Central memory CD8-positive, alpha-beta T cell (primary cell): ENCODE measurements at regions not wholly inside any gene's neighbourhood (a gene's known extent, or its start where the extent isn't known, plus 50 kb on each side); places are given as distances from the start of the nearest gene placed in this dataset.

Experiments used
- ATAC-seq: fragments of 150-1000 bp; cut with Tn5 transposase; replicated peaks from 2 replicates; pipeline ENCODE4 v1.10.0; 2022; ENCODE audit warnings: mild to moderate bottlenecking, moderate FRiP score, moderate number of reproducible peaks; ENCODE audit not compliant: poor library complexity, severe bottlenecking; ENCODE audit errors: extremely low read depth
- DNase-seq, 2 donors: peaks; one replicate each; pipeline ENCODE4 v3.0.0; 2021; ENCODE audit warnings: low spot score in 2 of 2
- H3K27ac Mint-ChIP-seq: one replicate; pipeline ENCODE4 v1.8.0; 2022; ENCODE audit warnings: low read depth, mild to moderate bottlenecking, moderate library complexity, mixed read lengths
- H3K27me3 Mint-ChIP-seq: one replicate; pipeline ENCODE4 v1.8.0; 2022; ENCODE audit warnings: mixed read lengths
- H3K36me3 Mint-ChIP-seq: one replicate; pipeline ENCODE4 v1.8.0; 2022; ENCODE audit warnings: mild to moderate bottlenecking, moderate library complexity, mixed read lengths; ENCODE audit not compliant: insufficient read depth
- H3K4me1 Mint-ChIP-seq: one replicate; pipeline ENCODE4 v1.8.0; 2022; ENCODE audit warnings: mixed read lengths
- H3K4me3 Mint-ChIP-seq: one replicate; pipeline ENCODE4 v1.8.0; 2022; ENCODE audit warnings: mild to moderate bottlenecking, moderate library complexity, mixed read lengths
- H3K9me3 Mint-ChIP-seq: one replicate; pipeline ENCODE4 v1.8.0; 2022; ENCODE audit warnings: mixed read lengths

DNA sequence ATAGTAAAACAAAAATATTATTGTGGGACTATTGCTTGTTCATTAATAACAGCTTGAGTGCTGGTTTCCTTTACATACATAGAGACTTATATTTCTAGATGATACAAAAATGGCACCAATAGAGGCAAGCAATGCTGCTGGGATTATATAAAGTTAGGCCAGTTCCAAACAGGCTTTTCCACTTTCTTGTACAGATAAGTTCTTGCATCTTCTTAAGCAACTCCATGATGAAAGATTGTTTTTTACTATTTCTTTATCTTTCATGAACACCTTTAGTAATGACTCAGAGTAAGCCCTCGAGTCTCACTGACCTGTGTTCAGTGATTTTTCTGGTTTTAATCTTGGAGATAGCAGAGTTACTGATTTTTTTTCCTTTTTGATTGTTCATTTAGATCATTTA is 324.4 kb downstream of the PRR16 start:
- no peak overlapping the region for H3K27ac Mint-ChIP-seq
- H3K36me3 Mint-ChIP-seq: no peaks in the 10 kb centered on the region
- DNase-seq (no peak), ATAC-seq (no peak)
- H3K9me3 Mint-ChIP-seq: peaks cover 19% of the 10 kb centered on the region
- no peak overlapping the region for H3K4me3 Mint-ChIP-seq
- no peaks in the 10 kb centered on the region for H3K27me3 Mint-ChIP-seq
- no peaks in the 10 kb centered on the region for H3K4me1 Mint-ChIP-seq

GRCh38 chr5:120789918-120790317 is 325.8 kb downstream of the PRR16 start:
- no peak for DNase-seq
- no peaks in the 10 kb centered on the region for H3K4me1 Mint-ChIP-seq
- H3K9me3 Mint-ChIP-seq: peaks cover 10% of the 10 kb centered on the region
- H3K4me3 Mint-ChIP-seq: no peak overlapping the region
- H3K27me3 Mint-ChIP-seq: no peaks in the 10 kb centered on the region
- ATAC-seq: no peak
- no peak overlapping the region for H3K27ac Mint-ChIP-seq
- no peaks in the 10 kb centered on the region for H3K36me3 Mint-ChIP-seq

- DNase-seq (no peak), ATAC-seq (no peak)
- no peaks in the 10 kb centered on the region for H3K4me1 Mint-ChIP-seq
- H3K9me3 Mint-ChIP-seq: peaks cover 10% of the 10 kb centered on the region
- H3K4me3 Mint-ChIP-seq: no peak overlapping the region
- no peaks in the 10 kb centered on the region for H3K36me3 Mint-ChIP-seq
- no peaks in the 10 kb centered on the region for H3K27me3 Mint-ChIP-seq
- H3K27ac Mint-ChIP-seq: no peak overlapping the region
Observed at GRCh38 chr5:120790339-120790738, 326.2 kb downstream of the PRR16 start.

DNA sequence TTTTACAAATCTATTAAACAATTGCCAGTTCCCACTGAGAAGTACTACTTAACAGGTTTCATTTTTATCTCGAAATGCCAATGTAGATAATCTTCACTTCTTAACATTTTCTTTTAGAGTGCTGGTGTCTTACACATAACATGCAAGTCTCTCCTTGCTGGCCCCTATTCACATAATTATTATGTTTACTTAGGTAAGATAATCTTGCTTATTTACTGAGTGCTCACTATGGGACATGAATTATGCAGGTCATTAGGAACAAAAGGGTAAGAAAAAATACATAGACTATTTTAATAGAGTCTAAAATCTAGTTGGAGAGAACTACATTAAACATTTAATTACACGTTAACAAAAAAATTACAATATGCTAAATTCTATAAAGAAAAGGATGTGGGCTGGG is 328.4 kb downstream of the PRR16 start:
- Mint-ChIP-seq H3K4me3 (no peak overlapping the region), H3K27me3 (no peaks in the 10 kb centered on the region), H3K36me3 (no peaks in the 10 kb centered on the region), H3K4me1 (no peaks in the 10 kb centered on the region), H3K27ac (no peak overlapping the region), H3K9me3 (peaks cover 10% of the 10 kb centered on the region)
- ATAC-seq (no peak), DNase-seq (no peak)

- Mint-ChIP-seq H3K4me1 (no peaks in the 10 kb centered on the region), H3K27me3 (no peaks in the 10 kb centered on the region), H3K27ac (no peak overlapping the region), H3K9me3 (peaks cover 10% of the 10 kb centered on the region), H3K36me3 (no peaks in the 10 kb centered on the region), H3K4me3 (no peak overlapping the region)
- ATAC-seq (no peak), DNase-seq (no peak)
Observed at GRCh38 chr5:120794121-120794520, 330.0 kb downstream of the PRR16 start.

DNA sequence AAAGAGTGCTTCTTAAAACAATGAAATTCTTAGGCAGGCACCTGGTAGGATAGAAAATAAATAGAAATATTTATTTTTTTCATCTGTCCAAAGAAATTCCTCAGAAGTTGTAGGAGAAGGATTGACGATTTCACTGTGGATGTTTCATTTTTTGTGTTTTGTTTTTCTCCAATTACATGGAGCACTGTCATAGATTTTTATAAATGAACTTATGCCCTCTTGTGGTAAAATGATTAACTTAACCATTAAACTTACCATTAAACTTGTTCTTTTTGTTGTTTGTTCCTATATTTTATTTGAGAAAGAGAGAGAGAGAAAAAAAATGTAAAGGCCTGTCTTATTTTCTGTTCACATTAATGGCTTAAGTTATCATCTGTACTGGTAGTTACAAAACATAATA is 339.2 kb downstream of the PRR16 start:
- H3K4me3 Mint-ChIP-seq: no peak overlapping the region
- no peak overlapping the region for H3K27ac Mint-ChIP-seq
- no peaks in the 10 kb centered on the region for H3K4me1 Mint-ChIP-seq
- no peak for ATAC-seq
- DNase-seq: no peak
- H3K36me3 Mint-ChIP-seq: no peaks in the 10 kb centered on the region
- peaks cover 17% of the 10 kb centered on the region for H3K9me3 Mint-ChIP-seq
- H3K27me3 Mint-ChIP-seq: no peaks in the 10 kb centered on the region

DNA sequence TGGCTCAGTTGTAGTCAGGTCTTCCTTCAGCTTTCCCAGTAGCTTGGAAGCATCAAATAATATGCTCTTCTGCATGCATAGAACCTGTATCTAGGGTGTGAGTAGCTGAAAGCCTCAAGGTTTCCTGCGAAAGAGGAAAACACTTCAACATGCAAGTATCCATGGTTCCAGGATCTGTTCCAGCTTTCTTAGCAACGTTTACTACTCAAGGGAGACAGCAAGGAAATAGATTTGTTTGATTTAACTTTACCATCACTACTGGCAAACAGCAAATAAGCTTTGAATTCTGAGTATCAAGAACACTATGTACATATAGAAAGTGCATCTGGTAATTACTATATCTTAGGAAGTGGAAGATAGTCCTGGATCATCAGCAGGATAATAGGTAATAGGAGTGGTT is 341.0 kb downstream of the PRR16 start:
- no peaks in the 10 kb centered on the region for H3K36me3 Mint-ChIP-seq
- no peaks in the 10 kb centered on the region for H3K4me1 Mint-ChIP-seq
- no peak overlapping the region for H3K4me3 Mint-ChIP-seq
- no peaks in the 10 kb centered on the region for H3K27me3 Mint-ChIP-seq
- DNase-seq: no peak
- no peak overlapping the region for H3K27ac Mint-ChIP-seq
- H3K9me3 Mint-ChIP-seq: peaks cover 24% of the 10 kb centered on the region
- no peak for ATAC-seq

GRCh38 chr5:120806202-120806601 is 342.1 kb downstream of the PRR16 start:
- Mint-ChIP-seq H3K36me3 (no peaks in the 10 kb centered on the region), H3K27me3 (no peaks in the 10 kb centered on the region), H3K9me3 (peaks cover 24% of the 10 kb centered on the region), H3K4me3 (no peak overlapping the region), H3K27ac (no peak overlapping the region), H3K4me1 (no peaks in the 10 kb centered on the region)
- DNase-seq (no peak), ATAC-seq (no peak)

DNA sequence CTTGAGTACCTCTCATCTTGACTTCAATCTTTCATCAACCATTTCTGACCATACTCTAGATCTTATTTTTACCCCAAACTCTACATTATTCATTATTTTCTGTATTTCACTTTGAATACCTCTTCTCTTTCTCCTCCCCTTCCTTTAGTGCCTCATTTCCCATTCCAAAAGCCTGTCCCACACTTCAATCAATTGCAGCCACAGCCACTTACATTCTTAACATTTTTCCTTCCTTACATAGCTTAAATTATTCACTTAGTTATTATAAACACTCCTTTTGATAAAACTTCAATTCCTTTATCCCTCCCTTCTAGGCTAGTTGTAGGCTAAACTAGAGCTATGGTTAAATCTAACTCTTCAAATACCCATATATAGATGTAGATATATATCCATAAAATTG is 344.0 kb downstream of the PRR16 start:
- no peak overlapping the region for H3K27ac Mint-ChIP-seq
- no peaks in the 10 kb centered on the region for H3K36me3 Mint-ChIP-seq
- ATAC-seq (no peak), DNase-seq (no peak)
- H3K27me3 Mint-ChIP-seq: no peaks in the 10 kb centered on the region
- no peak overlapping the region for H3K4me3 Mint-ChIP-seq
- peaks cover 24% of the 10 kb centered on the region for H3K9me3 Mint-ChIP-seq
- no peaks in the 10 kb centered on the region for H3K4me1 Mint-ChIP-seq

- ATAC-seq (no peak), DNase-seq (no peak)
- Mint-ChIP-seq H3K4me3 (no peak overlapping the region), H3K27me3 (no peaks in the 10 kb centered on the region), H3K4me1 (no peaks in the 10 kb centered on the region), H3K36me3 (no peaks in the 10 kb centered on the region), H3K9me3 (peaks cover 24% of the 10 kb centered on the region), H3K27ac (no peak overlapping the region)
Observed at GRCh38 chr5:120808606-120809005, 344.5 kb downstream of the PRR16 start.

- Mint-ChIP-seq H3K9me3 (peaks cover 25% of the 10 kb centered on the region), H3K27me3 (no peaks in the 10 kb centered on the region), H3K36me3 (no peaks in the 10 kb centered on the region), H3K4me3 (no peak overlapping the region), H3K27ac (no peak overlapping the region), H3K4me1 (no peaks in the 10 kb centered on the region)
- DNase-seq: no peak
- no peak for ATAC-seq
Observed at GRCh38 chr5:120813551-120813950, 349.5 kb downstream of the PRR16 start.

DNA sequence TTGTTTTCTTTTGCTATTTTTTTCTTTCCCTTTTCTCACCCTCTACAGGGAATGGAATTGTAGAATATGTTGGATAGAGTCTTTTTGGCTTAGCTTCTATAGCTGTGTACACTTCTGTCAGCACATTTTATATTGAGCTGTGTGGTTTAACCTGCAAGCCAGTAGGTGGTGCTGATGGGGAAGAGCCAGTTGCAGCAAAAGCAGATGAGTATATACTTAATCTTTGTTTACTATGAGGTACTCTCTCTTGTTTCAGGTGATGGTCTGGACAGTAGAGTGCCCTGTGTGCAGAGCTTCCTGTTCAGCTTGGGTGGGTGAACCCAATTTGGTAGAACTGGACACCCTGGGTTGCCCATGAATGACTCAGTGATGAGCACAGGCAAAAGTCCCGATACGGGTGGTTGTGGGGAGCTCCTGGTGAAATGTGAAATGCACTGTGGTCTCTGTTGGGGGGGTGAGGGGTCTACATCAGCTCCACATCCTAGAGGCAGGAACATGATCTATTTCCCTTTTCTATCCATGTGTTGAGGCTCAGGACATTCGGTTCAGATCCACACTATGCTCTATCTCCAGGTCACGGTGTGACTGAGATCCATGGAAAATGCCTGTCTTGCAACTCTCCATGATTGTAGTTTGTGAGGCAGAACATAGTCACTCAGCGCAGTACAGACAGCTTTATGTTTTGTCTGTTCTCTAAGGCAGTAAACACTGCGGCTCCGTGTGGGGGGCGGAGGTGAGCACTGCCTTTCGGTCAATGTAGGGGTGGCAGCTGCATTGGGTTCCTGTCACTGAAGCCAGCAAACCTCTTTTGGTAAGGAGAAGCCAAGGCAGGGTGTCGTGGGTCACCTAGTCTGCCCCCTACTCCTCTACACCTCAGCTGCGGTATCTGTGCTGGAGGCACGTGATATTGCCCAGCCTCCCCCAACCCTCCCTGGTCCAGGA is 353.2 kb downstream of the PRR16 start:
- Mint-ChIP-seq H3K36me3 (no peaks in the 10 kb centered on the region), H3K27ac (no peak overlapping the region), H3K4me3 (no peak overlapping the region), H3K4me1 (no peaks in the 10 kb centered on the region), H3K9me3 (peaks cover 19% of the 10 kb centered on the region), H3K27me3 (no peaks in the 10 kb centered on the region)
- no peak for ATAC-seq
- DNase-seq: no peak

- H3K4me3 Mint-ChIP-seq: no peak overlapping the region
- ATAC-seq (no peak), DNase-seq (no peak)
- no peaks in the 10 kb centered on the region for H3K27me3 Mint-ChIP-seq
- no peaks in the 10 kb centered on the region for H3K36me3 Mint-ChIP-seq
- no peaks in the 10 kb centered on the region for H3K4me1 Mint-ChIP-seq
- peaks cover 13% of the 10 kb centered on the region for H3K9me3 Mint-ChIP-seq
- no peak overlapping the region for H3K27ac Mint-ChIP-seq
Observed at GRCh38 chr5:120818128-120818527, 354.0 kb downstream of the PRR16 start.
